IMR-90 (cell line): ENCODE measurements at regions not wholly inside any gene's neighbourhood (a gene's known extent, or its start where the extent isn't known, plus 50 kb on each side); places are given as distances from the start of the nearest gene placed in this dataset.

Experiments used
- ATAC-seq: fragments of 200-7000 bp; cut with Tn5 transposase; 2 replicates; pipeline ENCODE4 v1.9.1; 2020; ENCODE audit warnings: low read depth, mild to moderate bottlenecking, moderate library complexity
- BruUV-seq: library from RNA; stranded (reverse); fragments of 400-500 nt; replicated peaks from 2 replicates; lab custom pipeline; 2021; lab: Mats Ljungman, UMichigan
- CTCF ChIA-PET: fragments of 300-600 bp; formaldehyde crosslinking; extraction: SDS; loops from one replicate; lab custom pipeline; 2021; ENCODE audit warnings: antibody characterized with exemption; lab: Yijun Ruan, JAX
- POLR2A ChIA-PET: fragments of 300-600 bp; sonication (Branson Sonifier 250); formaldehyde crosslinking; loops from one replicate; lab custom pipeline; 2022; ENCODE audit warnings: antibody characterized with exemption; ENCODE audit not compliant: unreplicated experiment; lab: Charles Lee
- DNase-seq: peaks from one replicate; pipeline ENCODE4 v3.0.0; 2013
- H2AFZ ChIP-seq: replicated peaks from 2 replicates; pipeline ENCODE3; 2013; ENCODE audit warnings: low read length, mild to moderate bottlenecking; ENCODE audit not compliant: poor library complexity
- H2AK5ac ChIP-seq: 2 replicates; pipeline ENCODE4 v1.6.1; 2013; ENCODE audit warnings: low read depth, low read length, inconsistent platforms
- H2AK9ac ChIP-seq: replicated peaks from 2 replicates; pipeline ENCODE3; 2013; ENCODE audit warnings: mild to moderate bottlenecking, low read depth, low read length, moderate library complexity; ENCODE audit not compliant: poor library complexity
- H2BK120ac ChIP-seq: 2 replicates; pipeline ENCODE4 v1.6.1; 2013; ENCODE audit warnings: low read depth, low read length, inconsistent platforms
- H2BK15ac ChIP-seq: 3 replicates; pipeline ENCODE4 v1.6.1; 2013; ENCODE audit warnings: low read depth, low read length, inconsistent platforms
- H2BK20ac ChIP-seq: 2 replicates; pipeline ENCODE4 v1.6.1; 2013; ENCODE audit warnings: low read depth, mild to moderate bottlenecking, inconsistent platforms, low read length, moderate library complexity
- H2BK5ac ChIP-seq: 2 replicates; pipeline ENCODE4 v1.6.1; 2013; ENCODE audit warnings: mild to moderate bottlenecking, low read depth, low read length, inconsistent platforms; ENCODE audit not compliant: poor library complexity, severe bottlenecking
- H3K14ac ChIP-seq: replicated peaks from 2 replicates; pipeline ENCODE4 v1.6.1; 2013; ENCODE audit warnings: low read depth, low read length, inconsistent platforms
- H3K18ac ChIP-seq: 2 replicates; pipeline ENCODE4 v1.6.1; 2013; ENCODE audit warnings: low read depth, low read length, control low read depth
- H3K23ac ChIP-seq: 2 replicates; pipeline ENCODE4 v1.6.1; 2013; ENCODE audit warnings: low read depth, low read length, inconsistent platforms
- H3K27ac ChIP-seq: 2 replicates; pipeline ENCODE4 v1.5.1; 2013; ENCODE audit warnings: mild to moderate bottlenecking, control low read depth, low read length; ENCODE audit not compliant: insufficient read depth
- H3K27me3 ChIP-seq: 2 replicates; pipeline ENCODE4 v1.6.1; 2013; ENCODE audit warnings: low read length; ENCODE audit not compliant: control insufficient read depth, insufficient read depth
- H3K36me3 ChIP-seq: 2 replicates; pipeline ENCODE4 v1.6.1; 2013; ENCODE audit warnings: low read length, mixed read lengths; ENCODE audit not compliant: control insufficient read depth, insufficient read depth
- H3K4ac ChIP-seq: 2 replicates; pipeline ENCODE4 v1.6.1; 2013; ENCODE audit warnings: low read depth, low read length, inconsistent platforms
- H3K4me1 ChIP-seq: 2 replicates; pipeline ENCODE4 v1.6.1; 2013; ENCODE audit warnings: low read length, mixed read lengths; ENCODE audit not compliant: control insufficient read depth, insufficient read depth
- H3K4me2 ChIP-seq: 2 replicates; pipeline ENCODE4 v1.6.1; 2013; ENCODE audit warnings: low read depth, mild to moderate bottlenecking, control low read depth, low read length, moderate library complexity
- H3K4me3 ChIP-seq: 2 replicates; pipeline ENCODE4 v1.5.1; 2013; ENCODE audit warnings: low read depth, mild to moderate bottlenecking, control low read depth, low read length, moderate library complexity; ENCODE audit not compliant: insufficient read depth
- H3K56ac ChIP-seq: 2 replicates; pipeline ENCODE4 v1.6.1; 2013; ENCODE audit warnings: low read length, inconsistent platforms; ENCODE audit not compliant: insufficient read depth; ENCODE audit errors: extremely low read depth
- H3K79me1 ChIP-seq, 2 experiments: 2 replicates each; pipeline ENCODE4 v1.6.1; 2013; ENCODE audit warnings: low read length in 2 of 2, inconsistent platforms in 1 of 2, low read depth in 1 of 2
- H3K9ac ChIP-seq: 2 replicates; pipeline ENCODE4 v1.6.1; 2013; ENCODE audit warnings: low read depth, low read length, control low read depth
- H3K9me1 ChIP-seq: 2 replicates; pipeline ENCODE4 v1.6.1; 2013; ENCODE audit warnings: low read length, inconsistent platforms; ENCODE audit not compliant: insufficient read depth
- H3K9me3 ChIP-seq: 2 replicates; pipeline ENCODE4 v1.6.1; 2013; ENCODE audit warnings: low read length; ENCODE audit not compliant: control insufficient read depth, insufficient read depth
- H4K20me1 ChIP-seq: 2 replicates; pipeline ENCODE4 v1.6.1; 2013; ENCODE audit warnings: low read length, inconsistent platforms; ENCODE audit not compliant: insufficient read depth
- H4K5ac ChIP-seq: 2 replicates; pipeline ENCODE4 v1.6.1; 2013; ENCODE audit warnings: mild to moderate bottlenecking, low read depth, low read length, control low read depth
- H4K8ac ChIP-seq, 2 experiments: 2 replicates each; pipeline ENCODE4 v1.6.1; 2013; ENCODE audit warnings: low read depth in 2 of 2, low read length in 2 of 2, control low read depth in 1 of 2, inconsistent platforms in 1 of 2
- H4K91ac ChIP-seq: 2 replicates; pipeline ENCODE4 v1.6.1; 2013; ENCODE audit warnings: low read depth, low read length, inconsistent platforms; ENCODE audit not compliant: insufficient read depth
- BHLHE40 ChIP-seq: fragments of 150-350 bp; IDR thresholded peaks from 2 replicates; pipeline ENCODE4 v1.6.1; 2016; ENCODE audit warnings: mild to moderate bottlenecking, low read depth, low read length
- CEBPB ChIP-seq: IDR thresholded peaks from 2 replicates; pipeline ENCODE4 v1.6.1; 2012; ENCODE audit warnings: low read depth, low read length, improper control_type of control experiment
- CHD1 ChIP-seq: IDR thresholded peaks from 2 replicates; pipeline ENCODE4 v1.6.1; 2012; ENCODE audit warnings: low read depth, low read length, improper control_type of control experiment
- CTCF ChIP-seq: conservative IDR thresholded peaks from 2 replicates; pipeline ENCODE4 v1.5.1; 2012; ENCODE audit warnings: mild to moderate bottlenecking, low read depth, low read length, improper control_type of control experiment
- FOS ChIP-seq: fragments of 150-350 bp; IDR thresholded peaks from 2 replicates; pipeline ENCODE4 v1.6.1; 2016; ENCODE audit warnings: low read depth, low read length
- MAFK ChIP-seq: IDR thresholded peaks from 2 replicates; pipeline ENCODE4 v1.6.1; 2012; ENCODE audit warnings: low read depth, low read length, improper control_type of control experiment
- MAZ ChIP-seq: IDR thresholded peaks from 2 replicates; pipeline ENCODE4 v1.6.1; 2012; ENCODE audit warnings: low read depth, mild to moderate bottlenecking, low read length, improper control_type of control experiment, moderate library complexity, borderline replicate concordance
- MXI1 ChIP-seq: IDR thresholded peaks from 2 replicates; pipeline ENCODE4 v1.6.1; 2012; ENCODE audit warnings: low read depth, mild to moderate bottlenecking, low read length, moderate library complexity, borderline replicate concordance
- NFE2L2 ChIP-seq: fragments of 150-350 bp; IDR thresholded peaks from 2 replicates; pipeline ENCODE4 v1.6.1; 2016; ENCODE audit warnings: low read depth, mild to moderate bottlenecking, low read length
- POLR2A ChIP-seq: IDR thresholded peaks from 2 replicates; pipeline ENCODE4 v1.6.1; 2012; ENCODE audit warnings: mild to moderate bottlenecking, low read depth, low read length
- RAD21 ChIP-seq: IDR thresholded peaks from 2 replicates; pipeline ENCODE4 v1.6.1; 2012; ENCODE audit warnings: low read length, improper control_type of control experiment
- RCOR1 ChIP-seq: IDR thresholded peaks from 2 replicates; pipeline ENCODE4 v1.6.1; 2012; ENCODE audit warnings: mild to moderate bottlenecking, low read length, improper control_type of control experiment; ENCODE audit not compliant: insufficient replicate concordance
- RFX5 ChIP-seq: IDR thresholded peaks from 2 replicates; pipeline ENCODE4 v1.8.0; 2012; ENCODE audit warnings: low read depth, mild to moderate bottlenecking, low read length, moderate library complexity
- SMC3 ChIP-seq: fragments of 150-350 bp; IDR thresholded peaks from 2 replicates; pipeline ENCODE4 v1.6.1; 2016; ENCODE audit warnings: low read depth, mild to moderate bottlenecking, antibody characterized with exemption, low read length, moderate library complexity
- WGBS, 2 experiments: methylation state at CpG; one replicate each; pipeline versions ENCODE4 v1.1.5 to v1.1.7; 2013; ENCODE audit warnings: missing lambda C conversion rate in 2 of 2; ENCODE audit not compliant: insufficient read length in 1 of 2; ENCODE audit errors: extremely low coverage in 2 of 2; 5-methylcytosine and 5-hydroxymethylcytosine counted together
- dilution Hi-C: fragments of 300-500 bp; cut with HindIII; formaldehyde crosslinking; loops from one replicate; pipeline ENCODE4 v1.14.3; 2018; ENCODE audit warnings: low sequenced_read_pairs; ENCODE audit not compliant: unreplicated experiment
- in situ Hi-C: fragments of 300-500 bp; cut with MboI; formaldehyde crosslinking; loops from 3 replicates; pipeline ENCODE4 v1.14.3; 2019; ENCODE audit warnings: low sequenced_read_pairs, inconsistent platforms, mixed read lengths
- intact Hi-C: fragments of 100-400 bp; cut with micrococcal nuclease; formaldehyde crosslinking; loops from 2 replicates; pipeline ENCODE4 v1.10.0; 2022
- TF ChIP-seq, protein P1 (sequence below): fragments of 150-350 bp; IDR thresholded peaks from 2 replicates; pipeline ENCODE4 v1.6.1; 2017; ENCODE audit warnings: mild to moderate bottlenecking, antibody characterized with exemption, low read length, low read depth
- TF ChIP-seq, protein P2 (sequence below): fragments of 150-350 bp; IDR thresholded peaks from 2 replicates; pipeline ENCODE4 v1.6.1; 2016; ENCODE audit warnings: low read depth, mild to moderate bottlenecking, low read length, moderate library complexity, borderline replicate concordance

DNA sequence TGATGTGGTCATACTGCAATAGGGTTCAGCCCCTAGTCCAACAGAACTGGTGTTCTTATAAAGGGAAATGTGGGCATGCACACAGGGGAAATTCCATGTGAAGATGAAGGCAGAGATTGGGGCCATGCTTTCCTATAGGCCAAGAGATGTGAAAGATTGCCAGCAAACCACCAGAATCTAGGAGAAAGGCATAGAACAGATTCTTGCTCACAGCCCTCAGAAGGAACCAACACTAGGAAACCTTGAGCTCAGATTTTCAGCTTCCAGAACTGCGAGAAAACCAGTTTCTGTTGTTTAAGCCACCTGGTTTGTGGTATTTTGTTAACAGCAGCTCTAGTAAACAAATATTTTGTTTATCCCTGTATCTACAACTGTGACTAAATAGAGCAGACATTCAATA is 197.6 kb upstream of the CITED2 start:
- no peak overlapping the region for H3K9ac ChIP-seq
- peaks cover 0 to 9% of the 10 kb centered on the region in 2 experiments; a peak in 2 of 4 replicates for H3K79me1 ChIP-seq
- WGBS, 2 experiments, result no CpG with 5 or more reads among the region's 1 CpG
- intact Hi-C loops, result no loop called here
- peak overlapping the region; percentile 33 for H2AK9ac ChIP-seq
- peaks cover 11% of the 10 kb centered on the region for H3K4me1 ChIP-seq
- peak overlapping the region; percentile 50; the same call in 1 of the 2 replicates for H2BK20ac ChIP-seq
- H4K20me1 ChIP-seq, result no peaks in the 10 kb centered on the region
- peak overlapping the region; percentile 26 for H2AFZ ChIP-seq
- POLR2A ChIA-PET, result no interaction called here
- H2BK5ac ChIP-seq, result no peak overlapping the region
- CTCF ChIA-PET, result no interaction called here
- no peak overlapping the region; the same call in 1 of the 2 replicates for H3K23ac ChIP-seq
- no peak overlapping the region for H3K56ac ChIP-seq
- no peaks in the 10 kb centered on the region for H3K36me3 ChIP-seq
- TF ChIP-seq RCOR1 (no peak), CTCF (no peak), RFX5 (no peak), BHLHE40 (no peak), CHD1 (no peak), SMC3 (no peak), MAZ (no peak), MAFK (no peak), POLR2A (no peak), FOS (no peak), RAD21 (no peak), MXI1 (no peak), CEBPB (no peak), NFE2L2 (no peak)
- TF ChIP-seq, protein P1, sequence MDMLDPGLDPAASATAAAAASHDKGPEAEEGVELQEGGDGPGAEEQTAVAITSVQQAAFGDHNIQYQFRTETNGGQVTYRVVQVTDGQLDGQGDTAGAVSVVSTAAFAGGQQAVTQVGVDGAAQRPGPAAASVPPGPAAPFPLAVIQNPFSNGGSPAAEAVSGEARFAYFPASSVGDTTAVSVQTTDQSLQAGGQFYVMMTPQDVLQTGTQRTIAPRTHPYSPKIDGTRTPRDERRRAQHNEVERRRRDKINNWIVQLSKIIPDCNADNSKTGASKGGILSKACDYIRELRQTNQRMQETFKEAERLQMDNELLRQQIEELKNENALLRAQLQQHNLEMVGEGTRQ, result no peak
- TF ChIP-seq, protein P2, sequence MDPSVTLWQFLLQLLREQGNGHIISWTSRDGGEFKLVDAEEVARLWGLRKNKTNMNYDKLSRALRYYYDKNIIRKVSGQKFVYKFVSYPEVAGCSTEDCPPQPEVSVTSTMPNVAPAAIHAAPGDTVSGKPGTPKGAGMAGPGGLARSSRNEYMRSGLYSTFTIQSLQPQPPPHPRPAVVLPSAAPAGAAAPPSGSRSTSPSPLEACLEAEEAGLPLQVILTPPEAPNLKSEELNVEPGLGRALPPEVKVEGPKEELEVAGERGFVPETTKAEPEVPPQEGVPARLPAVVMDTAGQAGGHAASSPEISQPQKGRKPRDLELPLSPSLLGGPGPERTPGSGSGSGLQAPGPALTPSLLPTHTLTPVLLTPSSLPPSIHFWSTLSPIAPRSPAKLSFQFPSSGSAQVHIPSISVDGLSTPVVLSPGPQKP, result no peak
- no peak for DNase-seq
- peak overlapping the region; percentile 78 for H2AK5ac ChIP-seq
- 0 out of 2 replicates have a peak overlapping the region, but pooled peaks have one; percentile 15 for H4K91ac ChIP-seq
- H4K5ac ChIP-seq, result no peak overlapping the region
- BruUV-seq, result no TSS peak
- no peak overlapping the region for H3K4me3 ChIP-seq
- H3K27ac ChIP-seq, result no peak overlapping the region
- peak overlapping the region; percentile 78; the same call in 2 of the 3 replicates for H2BK15ac ChIP-seq
- in situ Hi-C loops, result no loop called here
- H2BK120ac ChIP-seq, result peak overlapping the region; percentile 57
- H3K18ac ChIP-seq, result peak overlapping the region; percentile 37; the same call in 1 of the 2 replicates
- dilution Hi-C loops, result no loop called here
- H3K27me3 ChIP-seq, result no peaks in the 10 kb centered on the region
- H3K4ac ChIP-seq, result peak overlapping the region; percentile 33; the same call in 1 of the 2 replicates
- ATAC-seq, result no peak
- H3K14ac ChIP-seq, result peak overlapping the region; percentile 24; the same call in 1 of the 2 replicates
- peaks cover 14% of the 10 kb centered on the region for H3K9me1 ChIP-seq
- H3K9me3 ChIP-seq, result no peaks in the 10 kb centered on the region
- H3K4me2 ChIP-seq, result no peak overlapping the region
- peak overlapping the region in 1 of 2 experiments; percentile 9; a peak in 1 of 4 replicates for H4K8ac ChIP-seq
